GM19397 (cell line): ENCODE measurements at regions not wholly inside any gene's neighbourhood (a gene's known extent, or its start where the extent isn't known, plus 50 kb on each side); places are given as distances from the start of the nearest gene placed in this dataset.
A peak's percentile ranks its signal among the peaks of the same experiment; 100 is the strongest.
"Not testable (repeated sequence)": the region's sequence is repeated elsewhere in the genome, so short reads cannot be mapped to it uniquely, and the experiment has no call there.

Experiments
- ATAC-seq: cut with Tn5 transposase; IDR thresholded peaks from one replicate; pipeline ENCODE4 v1.9.1; 2021; ENCODE audit warnings: mild to moderate bottlenecking, moderate library complexity; ENCODE audit not compliant: unreplicated experiment

- no peak for ATAC-seq
Observed at GRCh38 chr3:191148131-191148530, 50.9 kb upstream of the OSTN start.

DNA sequence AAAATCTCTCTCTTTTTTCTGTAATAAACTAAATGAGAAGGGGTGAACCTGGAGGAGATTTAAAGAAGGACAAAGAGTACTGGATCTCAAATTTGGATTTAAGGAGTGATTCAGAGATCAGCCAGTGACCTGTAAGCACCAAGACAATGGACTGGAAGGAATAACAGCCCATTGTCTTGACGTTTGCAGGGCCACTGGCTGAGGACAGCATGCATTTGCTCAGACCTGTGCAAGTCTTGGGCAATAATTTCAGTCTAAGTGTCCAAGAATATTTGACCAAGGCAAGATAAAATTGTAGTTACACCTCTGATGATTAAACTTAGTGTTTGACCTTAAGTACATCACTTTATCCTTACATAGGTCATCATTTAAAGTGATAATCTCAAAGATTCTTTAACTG is 55.8 kb upstream of the OSTN start:
- ATAC-seq = no peak

DNA sequence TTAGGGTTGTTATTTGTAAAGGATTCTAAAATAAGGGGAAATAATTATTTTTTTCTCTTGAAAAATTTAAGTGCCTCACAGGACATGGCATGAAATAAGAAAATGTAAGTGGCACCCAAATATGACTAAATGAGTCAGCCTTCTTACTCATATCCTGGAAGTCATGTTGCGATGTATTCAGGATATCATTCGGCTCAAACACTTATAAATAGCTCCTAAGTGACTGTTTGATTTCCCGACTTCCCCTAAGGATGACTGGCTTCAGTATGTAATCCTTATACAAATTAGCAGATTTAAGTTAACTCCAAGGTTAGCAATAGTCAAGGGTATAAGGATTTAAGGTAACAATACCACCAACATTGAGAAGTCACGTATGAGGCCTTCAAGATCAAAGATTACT is 57.3 kb upstream of the OSTN start:
- no peak for ATAC-seq

- peak; percentile 47 for ATAC-seq
Observed at GRCh38 chr3:191139736-191140135, 59.3 kb upstream of the OSTN start.

DNA sequence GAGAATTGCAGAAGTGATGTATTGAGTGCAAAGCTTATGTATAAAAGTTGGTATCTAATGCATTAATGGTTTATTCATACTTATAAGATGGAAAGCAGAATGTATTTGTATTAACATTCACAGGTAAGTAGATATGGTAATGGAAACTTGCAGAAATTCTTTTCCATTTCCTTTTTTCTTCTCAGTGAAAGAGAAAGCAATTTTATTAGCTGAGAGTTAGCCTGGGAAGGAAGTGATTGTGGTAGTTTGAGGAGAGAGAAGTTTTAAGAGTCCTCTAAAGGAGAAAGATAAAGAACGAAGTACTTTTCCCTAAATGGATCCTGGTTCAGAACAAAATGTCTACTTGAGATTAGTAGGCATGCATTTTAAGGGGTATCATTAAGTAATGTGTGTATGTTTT is 60.1 kb upstream of the OSTN start:
- ATAC-seq = peak; percentile 35

DNA sequence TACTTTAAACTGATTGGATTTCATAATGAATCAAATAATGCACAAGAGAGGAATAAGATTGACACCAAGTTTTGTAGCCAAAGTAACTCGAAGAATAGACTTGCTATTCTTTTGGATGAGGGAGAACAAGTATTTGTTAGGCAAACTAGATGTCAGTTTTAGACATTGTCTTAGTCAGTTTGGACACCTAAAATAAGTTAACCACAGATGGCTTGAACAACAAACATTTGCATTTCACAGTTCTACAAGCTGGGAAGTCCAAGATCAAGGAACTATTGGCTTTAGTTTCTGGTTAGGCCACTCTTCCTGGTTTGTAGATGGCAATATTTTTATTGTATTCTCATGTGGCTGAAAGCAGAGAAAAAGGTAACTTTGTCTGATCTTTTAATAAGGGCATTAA is 61.3 kb upstream of the OSTN start:
- ATAC-seq = no peak

DNA sequence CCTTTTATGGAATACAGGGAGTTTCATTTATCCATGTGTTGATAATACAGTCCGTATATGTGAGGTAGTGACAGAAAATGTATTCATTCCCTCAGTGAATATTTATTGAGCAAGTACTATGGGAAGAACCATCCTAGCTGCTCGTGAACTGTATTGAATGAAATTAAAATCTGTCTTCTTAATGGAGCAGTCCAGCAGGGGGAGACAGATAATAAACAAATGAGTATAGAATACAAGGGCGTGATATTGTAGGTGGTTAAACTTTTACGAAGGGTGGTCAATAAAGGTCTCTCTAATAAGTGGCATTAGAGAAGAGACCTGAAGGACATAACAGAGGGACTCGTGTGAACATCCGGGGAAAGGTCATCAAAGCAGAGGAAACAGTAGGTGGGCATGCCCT is 62.7 kb upstream of the OSTN start:
- ATAC-seq = no peak

GRCh38 chr3:191135175-191135574 is 63.9 kb upstream of the OSTN start:
- no peak for ATAC-seq

DNA sequence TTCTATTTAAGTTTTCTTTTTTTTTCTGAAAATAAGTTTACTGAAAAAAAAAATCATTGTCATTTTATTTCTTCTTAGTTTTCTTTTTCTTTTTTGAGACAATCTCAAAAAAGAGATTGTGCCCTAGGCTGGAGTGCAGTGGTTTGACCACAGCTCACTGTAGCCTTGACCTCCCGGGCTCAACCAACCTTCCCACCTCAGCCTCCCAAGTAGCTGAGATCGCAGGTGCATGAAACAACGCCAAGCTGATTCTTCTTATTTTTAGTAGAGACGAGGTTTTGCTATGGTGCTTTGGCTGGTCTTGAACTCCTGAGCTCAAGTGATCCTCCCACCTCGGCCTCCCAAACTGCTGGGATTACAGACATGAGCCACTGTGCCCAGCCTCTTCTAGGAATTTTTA is 65.7 kb upstream of the OSTN start:
- no peak for ATAC-seq

- no peak for ATAC-seq
Observed at GRCh38 chr3:191131305-191131704, 67.7 kb upstream of the OSTN start.

- ATAC-seq = not testable (repeated sequence)
Observed at GRCh38 chr3:191124891-191125290, 74.2 kb upstream of the OSTN start.

- no peak for ATAC-seq
Observed at GRCh38 chr3:191123946-191124345, 75.1 kb upstream of the OSTN start.

- no peak for ATAC-seq
Observed at GRCh38 chr3:191123231-191123630, 75.8 kb upstream of the OSTN start.

GRCh38 chr3:191120447-191121298 is 78.4 kb upstream of the OSTN start:
- peak; percentile 58 for ATAC-seq

DNA sequence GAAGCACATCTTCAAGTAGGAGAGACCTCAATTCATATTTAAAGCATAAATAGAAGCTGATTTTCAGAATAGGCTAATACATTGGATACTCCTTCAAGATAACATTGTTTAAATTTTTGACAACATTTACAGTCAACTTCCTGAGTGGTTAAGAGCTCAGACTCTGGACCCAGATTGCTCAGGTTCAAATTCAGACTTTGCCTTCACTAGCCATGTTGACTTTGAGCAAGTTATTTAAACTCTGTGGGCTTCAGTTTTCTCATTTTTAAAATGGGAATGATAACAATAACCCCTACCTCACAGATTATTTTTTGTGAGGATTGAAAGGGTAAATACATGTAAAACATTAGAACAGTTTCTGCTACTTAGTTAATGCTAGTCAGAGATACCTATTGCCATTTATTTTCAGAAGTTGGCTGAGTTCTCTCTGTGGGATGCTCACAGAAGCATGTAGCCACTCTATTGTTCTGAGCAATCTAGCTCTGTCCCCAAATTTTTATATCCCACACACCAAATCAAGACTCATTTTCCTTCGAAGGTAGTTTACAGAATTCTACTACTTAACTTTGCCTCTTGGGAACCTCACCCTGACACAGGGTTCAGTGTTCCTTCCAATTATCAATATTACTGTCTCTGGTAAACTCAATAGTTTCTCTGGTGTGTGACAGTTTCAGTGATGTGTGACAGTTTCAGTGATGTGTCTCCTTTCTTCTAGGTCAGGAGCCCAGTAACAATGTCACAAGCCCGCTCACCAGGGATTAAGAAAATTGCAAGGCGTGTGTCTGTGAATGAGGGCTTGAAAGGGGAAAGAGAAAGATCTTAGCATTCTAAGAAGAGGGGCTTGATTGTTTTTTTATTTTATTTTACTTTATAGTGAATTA is 79.4 kb upstream of the OSTN start:
- peak; percentile 75 for ATAC-seq

DNA sequence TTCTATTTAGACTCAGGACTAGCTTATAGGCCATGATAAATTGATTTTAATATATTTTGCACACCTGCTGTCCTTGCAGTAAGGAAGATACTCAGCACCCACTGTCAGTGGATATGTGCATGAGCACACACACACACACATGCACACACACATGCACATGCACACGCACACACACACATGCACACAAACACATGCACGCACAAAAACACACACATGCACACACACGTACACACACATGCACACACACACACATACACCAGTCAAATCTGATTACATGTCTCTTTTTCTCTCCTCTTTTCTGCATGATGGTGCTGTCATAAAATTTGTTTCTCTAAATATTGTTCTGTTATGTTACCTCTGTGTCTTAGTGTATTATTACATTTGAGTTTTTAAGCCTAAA is 87.3 kb upstream of the OSTN start:
- ATAC-seq = no peak

- peak; percentile 95 for ATAC-seq
Observed at GRCh38 chr3:191105418-191105817, 93.6 kb upstream of the OSTN start.

- ATAC-seq = no peak
Observed at GRCh38 chr3:191100516-191100915, 98.5 kb upstream of the OSTN start.

DNA sequence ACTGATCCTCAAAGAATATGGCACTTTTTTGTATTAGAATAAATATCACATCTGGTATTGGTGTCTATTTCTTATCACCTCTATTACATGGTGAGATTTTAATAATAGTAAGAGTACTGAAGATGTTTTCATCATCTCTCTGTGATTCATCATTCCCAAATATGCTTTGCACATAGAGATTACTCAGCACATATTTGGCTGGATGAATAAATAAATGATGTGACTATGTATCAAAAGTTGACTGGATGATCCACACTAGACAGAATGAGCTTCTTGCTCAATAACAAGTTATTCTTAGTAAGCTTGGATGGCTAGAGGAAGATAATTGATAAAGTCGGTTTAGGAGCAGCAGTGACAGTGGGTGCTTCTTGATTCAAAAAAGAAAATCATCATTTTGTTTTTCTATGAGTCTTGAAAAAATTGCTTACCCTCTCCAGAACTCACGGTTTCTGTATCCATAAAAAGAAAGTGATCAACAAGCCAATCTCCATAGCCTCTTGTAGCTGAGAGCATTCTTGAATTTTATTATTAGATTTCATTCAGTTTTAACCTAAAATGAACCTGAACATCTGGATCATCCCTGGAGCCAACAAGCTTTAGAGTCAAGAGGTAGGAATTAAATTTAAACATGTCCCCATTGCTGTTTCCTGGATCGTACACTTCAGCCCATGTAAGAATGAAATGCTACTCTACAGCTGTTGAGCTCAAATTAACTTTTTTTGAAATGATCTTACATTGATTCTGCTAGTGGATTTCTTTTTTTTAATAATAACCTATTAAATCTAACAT is 104.8 kb upstream of the OSTN start:
- no peak for ATAC-seq

DNA sequence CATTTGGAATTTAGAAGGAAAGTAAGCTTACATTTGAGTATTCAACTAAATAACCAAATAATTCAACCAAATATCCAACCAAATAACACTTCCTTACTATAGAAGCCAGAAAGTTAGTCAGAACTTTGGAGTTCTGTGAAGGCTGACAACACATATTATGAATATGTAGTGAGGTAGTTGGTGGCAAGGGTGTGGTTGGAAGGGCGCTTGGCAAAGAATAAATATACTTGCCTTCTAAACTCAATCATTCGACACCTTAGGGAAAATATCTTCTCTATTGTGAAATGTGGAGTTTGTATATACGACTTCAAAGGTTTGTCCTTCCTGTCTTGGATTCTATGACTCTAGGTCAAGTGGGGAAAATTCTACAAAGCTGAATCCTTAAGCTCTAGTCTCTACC is 111.7 kb upstream of the OSTN start:
- ATAC-seq = no peak

- no peak for ATAC-seq
Observed at GRCh38 chr3:191085091-191085490, 114.0 kb upstream of the OSTN start.
